Naive thymus-derived CD8-positive, alpha-beta T cell (primary cell): ENCODE measurements at regions not wholly inside any gene's neighbourhood (a gene's known extent, or its start where the extent isn't known, plus 50 kb on each side); places are given as distances from the start of the nearest gene placed in this dataset.
"Not testable (repeated sequence)": the region's sequence is repeated elsewhere in the genome, so short reads cannot be mapped to it uniquely, and the experiment has no call there.

ENCODE experiments used
- ATAC-seq, 2 donors: fragments of 150-1000 bp; cut with Tn5 transposase in 1 of 2; sonication (Bioruptor Pico), chemical (Tn5 transposase) in 1 of 2; 1 replicate in 1 of 2; 2 replicates in 1 of 2; pipeline ENCODE4 v1.10.0; 2021; ENCODE audit warnings: mild to moderate bottlenecking in 2 of 2, moderate library complexity in 2 of 2
- POLR2A ChIA-PET: fragments of 350-600 bp; sonication (Branson Sonifier 250); formaldehyde crosslinking; loops from one replicate; lab custom pipeline; 2021; ENCODE audit warnings: antibody characterized with exemption; lab: Charles Lee
- DNase-seq, 10 donors: peaks; one replicate each; pipeline versions ENCODE4 v3.0.0 to v3.0.0-alpha.2; 2020 to 2022
- H3K27ac Mint-ChIP-seq, 10 donors: one replicate each; pipeline ENCODE4 v1.8.0; 2020 to 2022; ENCODE audit warnings: mild to moderate bottlenecking in 10 of 10, mixed read lengths in 10 of 10, moderate library complexity in 4 of 10, inconsistent platforms in 1 of 10
- H3K27me3 Mint-ChIP-seq, 5 donors: one replicate each; pipeline ENCODE4 v1.8.0; 2021 to 2022; ENCODE audit warnings: mixed read lengths in 5 of 5
- H3K36me3 Mint-ChIP-seq, 3 donors: one replicate each; pipeline ENCODE4 v1.8.0; 2020 to 2022; ENCODE audit warnings: mixed read lengths in 3 of 3, mild to moderate bottlenecking in 2 of 3, inconsistent platforms in 1 of 3
- H3K4me1 Mint-ChIP-seq, 4 donors: one replicate each; pipeline ENCODE4 v1.8.0; 2021 to 2022; ENCODE audit warnings: mixed read lengths in 4 of 4
- H3K4me3 Mint-ChIP-seq, 10 donors: one replicate each; pipeline ENCODE4 v1.8.0; 2020 to 2022; ENCODE audit warnings: mild to moderate bottlenecking in 10 of 10, mixed read lengths in 10 of 10, moderate library complexity in 6 of 10, inconsistent platforms in 1 of 10
- H3K9me3 Mint-ChIP-seq, 9 donors: one replicate each; pipeline ENCODE4 v1.8.0; 2020 to 2022; ENCODE audit warnings: mixed read lengths in 9 of 9, mild to moderate bottlenecking in 3 of 9, inconsistent platforms in 1 of 9, moderate library complexity in 1 of 9

DNA sequence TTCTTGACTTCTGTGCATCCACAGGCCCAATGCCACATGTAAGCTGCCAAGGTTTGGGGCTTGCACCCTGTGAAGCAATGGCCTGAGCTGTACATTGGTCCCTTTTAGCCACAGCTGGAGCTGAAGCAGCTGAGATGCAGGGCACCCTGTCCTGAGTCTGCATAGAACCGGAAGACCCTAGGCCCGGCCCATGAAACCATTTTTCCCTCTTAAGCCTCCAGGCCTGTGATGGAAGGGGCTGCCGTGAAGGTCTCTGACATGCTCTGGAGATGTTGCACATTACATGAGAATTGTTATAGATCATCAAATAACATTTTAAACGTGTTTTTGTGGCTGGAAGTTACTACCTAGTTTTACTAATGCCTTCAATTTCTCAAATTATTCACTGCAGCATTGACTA lies 188.7 kb downstream of the RPAP3 start:
- no peak for DNase-seq
- no peak for ATAC-seq
- Mint-ChIP-seq H3K27ac (no peak overlapping the region), H3K4me1 (no peaks in the 10 kb centered on the region), H3K9me3 (peaks cover 19 to 73% (median 31%) of the 10 kb centered on the region in 9 donors), H3K27me3 (peaks cover 0 to 2% (median 0%) of the 10 kb centered on the region in 5 donors), H3K36me3 (peaks cover 0 to 31% (median 29%) of the 10 kb centered on the region in 3 donors), H3K4me3 (no peak overlapping the region)
- POLR2A ChIA-PET = no interaction called here

DNA sequence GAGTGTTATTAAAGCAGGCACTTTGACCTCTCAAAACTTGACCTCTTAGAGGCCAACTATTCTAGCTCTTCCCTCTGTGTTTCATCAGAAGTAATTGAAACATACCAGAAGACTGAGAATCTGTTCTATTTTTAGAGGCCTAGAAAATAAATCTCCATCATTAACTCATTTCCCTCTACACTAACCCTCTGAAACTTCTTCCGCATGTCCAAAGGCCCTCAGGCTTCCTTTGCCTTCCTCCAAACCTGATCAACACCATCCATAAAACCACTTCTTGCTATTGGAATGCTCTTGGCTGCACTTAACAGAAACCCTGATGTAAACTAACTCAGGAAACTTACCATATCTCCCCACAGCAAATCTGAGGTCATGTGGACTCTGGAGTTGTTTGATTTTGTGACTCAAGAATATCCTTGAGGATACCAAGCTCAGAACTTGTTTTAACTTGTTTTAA lies 196.4 kb downstream of the RPAP3 start:
- DNase-seq (no peak), ATAC-seq (no peak)
- no peaks in the 10 kb centered on the region for H3K27me3 Mint-ChIP-seq
- peaks cover 0 to 14% (median 6%) of the 10 kb centered on the region in 3 donors for H3K36me3 Mint-ChIP-seq
- peak overlapping the region in 2 of 10 donors; percentile 9 to 21 for H3K27ac Mint-ChIP-seq
- POLR2A ChIA-PET = interaction anchor here (0.5 kb wide), 1 partner anchor 473 kb away, joined by 7 read pairs; no protein-coding TSS in a partner anchor
- peaks cover 6 to 31% (median 12%) of the 10 kb centered on the region in 9 donors for H3K9me3 Mint-ChIP-seq
- H3K4me3 Mint-ChIP-seq = no peak overlapping the region
- peaks cover 0 to 2% (median 0%) of the 10 kb centered on the region in 4 donors for H3K4me1 Mint-ChIP-seq

DNA sequence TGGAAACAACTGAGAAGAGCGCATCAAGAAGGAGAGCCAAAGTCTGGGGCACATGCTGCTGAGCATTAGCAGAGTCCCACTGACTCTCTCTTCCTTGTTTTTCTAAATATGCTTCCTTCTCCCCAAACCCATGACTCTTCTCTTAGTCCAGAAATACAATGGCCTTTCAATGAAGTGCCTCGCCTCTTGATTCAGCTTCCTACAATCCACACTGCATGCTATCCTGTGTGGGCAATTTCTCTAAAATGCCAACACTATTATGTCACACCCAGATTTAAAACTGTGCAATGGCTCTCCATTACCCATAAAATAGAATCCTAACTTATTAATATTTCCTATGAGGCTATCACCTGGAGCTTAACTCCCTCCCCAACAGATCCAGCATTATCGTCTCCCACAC lies 198.6 kb downstream of the RPAP3 start:
- H3K4me3 Mint-ChIP-seq = no peak overlapping the region
- DNase-seq (no peak), ATAC-seq (no peak)
- H3K4me1 Mint-ChIP-seq = peaks cover 0 to 2% (median 0%) of the 10 kb centered on the region in 4 donors
- POLR2A ChIA-PET = no interaction called here
- peaks cover 0 to 12% (median 7%) of the 10 kb centered on the region in 9 donors for H3K9me3 Mint-ChIP-seq
- peaks cover 0 to 14% (median 0%) of the 10 kb centered on the region in 3 donors for H3K36me3 Mint-ChIP-seq
- no peak overlapping the region for H3K27ac Mint-ChIP-seq
- no peaks in the 10 kb centered on the region for H3K27me3 Mint-ChIP-seq

DNA sequence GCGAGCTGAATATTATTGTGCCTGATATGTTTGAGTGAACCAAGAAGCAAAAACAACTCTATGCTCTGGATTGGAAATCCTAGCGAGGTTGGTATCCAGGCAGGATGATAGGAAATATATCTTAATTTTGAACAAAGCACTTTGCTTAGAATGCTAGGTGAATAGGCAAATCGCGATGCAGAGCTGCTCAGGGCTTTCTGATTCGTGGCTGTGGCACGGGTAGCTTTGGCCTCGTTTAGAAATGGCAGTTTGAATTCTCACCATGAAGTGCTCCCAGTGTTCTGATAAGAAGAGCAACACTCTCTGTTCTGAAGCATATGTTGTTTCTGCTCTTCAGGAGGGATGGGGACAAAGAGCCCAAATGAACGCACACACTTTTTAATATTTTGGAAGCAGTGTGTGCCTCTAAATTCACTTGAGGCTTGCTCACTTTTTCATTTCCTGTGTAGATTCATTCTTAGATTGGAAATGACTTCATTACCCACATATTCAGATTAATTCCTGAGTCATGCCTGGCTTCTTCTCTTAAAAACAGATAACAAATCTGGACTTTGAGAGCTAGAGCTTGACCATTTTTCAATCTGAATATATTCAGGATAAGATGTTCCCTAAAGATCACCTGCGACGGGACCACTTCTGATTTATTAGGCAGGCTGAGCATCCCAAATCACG lies 200.9 kb downstream of the RPAP3 start:
- H3K4me3 Mint-ChIP-seq = no peak overlapping the region
- peaks cover 0 to 2% (median 0%) of the 10 kb centered on the region in 4 donors for H3K4me1 Mint-ChIP-seq
- H3K9me3 Mint-ChIP-seq = peaks cover 0 to 18% (median 6%) of the 10 kb centered on the region in 9 donors
- no peaks in the 10 kb centered on the region for H3K27me3 Mint-ChIP-seq
- POLR2A ChIA-PET = no interaction called here
- no peak overlapping the region for H3K27ac Mint-ChIP-seq
- DNase-seq (no peak), ATAC-seq (no peak)
- H3K36me3 Mint-ChIP-seq = peaks cover 0 to 6% (median 0%) of the 10 kb centered on the region in 3 donors

DNA sequence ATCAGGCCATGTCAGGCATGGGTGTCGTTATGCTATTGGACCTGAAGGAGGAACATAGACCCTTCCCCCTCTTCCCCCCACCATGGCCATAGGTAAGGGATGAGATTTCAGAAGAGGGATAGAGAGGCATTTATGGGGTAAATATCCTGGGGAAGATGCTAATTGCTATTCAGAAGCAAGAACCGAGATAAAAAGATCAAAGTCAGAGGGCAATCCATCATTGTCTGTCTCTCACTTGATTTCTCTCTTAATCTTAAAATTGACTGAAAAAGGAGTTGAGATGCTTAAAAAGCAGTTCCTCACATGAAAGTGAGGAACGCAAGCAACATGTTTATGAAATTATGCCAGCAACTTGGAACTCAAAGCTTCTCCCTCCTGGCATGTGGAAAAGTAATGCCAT lies 212.0 kb downstream of the RPAP3 start:
- H3K4me1 Mint-ChIP-seq = peaks cover 0 to 1% (median 0%) of the 10 kb centered on the region in 4 donors
- peaks cover 0 to 4% (median 0%) of the 10 kb centered on the region in 5 donors for H3K27me3 Mint-ChIP-seq
- peaks cover 0 to 8% (median 5%) of the 10 kb centered on the region in 3 donors for H3K36me3 Mint-ChIP-seq
- no peak overlapping the region for H3K27ac Mint-ChIP-seq
- no peak overlapping the region for H3K4me3 Mint-ChIP-seq
- DNase-seq (no peak), ATAC-seq (no peak)
- POLR2A ChIA-PET = interaction anchor here (0.6 kb wide), 1 partner anchor 275 kb away, joined by 3 read pairs; no protein-coding TSS in a partner anchor
- peaks cover under 1 to 19% (median 8%) of the 10 kb centered on the region in 9 donors for H3K9me3 Mint-ChIP-seq

DNA sequence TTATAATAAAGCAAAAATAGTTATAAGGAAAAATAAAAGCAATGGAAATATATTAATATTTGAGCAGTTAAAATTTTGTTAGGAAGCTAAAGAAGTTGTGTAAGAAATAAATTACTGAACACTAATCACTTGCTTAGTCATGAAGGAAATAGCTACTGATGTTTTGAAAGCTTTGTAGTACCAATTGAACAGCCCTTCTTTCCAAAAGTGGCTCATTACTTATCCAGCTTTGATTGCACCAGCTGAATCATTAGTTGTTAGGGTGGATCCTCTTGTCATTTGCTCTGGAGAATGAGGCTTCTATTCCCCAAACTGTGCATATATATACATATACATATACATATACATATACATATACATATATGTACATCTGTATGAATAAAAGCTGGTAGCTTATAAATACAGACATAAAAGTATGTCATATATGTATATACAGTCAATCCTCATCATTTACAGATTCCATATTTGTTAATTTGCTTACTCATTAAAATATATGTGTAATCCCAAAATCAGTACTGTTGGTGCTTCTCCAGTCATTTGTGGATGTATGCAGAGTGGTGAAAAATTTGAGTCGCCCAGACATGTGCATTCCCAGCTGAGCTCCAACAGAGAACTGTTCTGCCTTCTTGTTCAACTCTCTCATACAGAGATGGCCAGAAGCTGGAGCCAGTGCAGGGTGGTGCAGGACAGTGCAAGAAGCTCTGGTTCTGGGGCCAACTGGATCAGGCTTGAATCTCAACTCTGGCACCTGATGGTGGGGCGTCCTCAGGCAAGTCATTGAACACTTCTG lies 214.1 kb downstream of the RPAP3 start:
- H3K9me3 Mint-ChIP-seq = peaks cover 0 to 24% (median 17%) of the 10 kb centered on the region in 9 donors
- POLR2A ChIA-PET = no interaction called here

DNA sequence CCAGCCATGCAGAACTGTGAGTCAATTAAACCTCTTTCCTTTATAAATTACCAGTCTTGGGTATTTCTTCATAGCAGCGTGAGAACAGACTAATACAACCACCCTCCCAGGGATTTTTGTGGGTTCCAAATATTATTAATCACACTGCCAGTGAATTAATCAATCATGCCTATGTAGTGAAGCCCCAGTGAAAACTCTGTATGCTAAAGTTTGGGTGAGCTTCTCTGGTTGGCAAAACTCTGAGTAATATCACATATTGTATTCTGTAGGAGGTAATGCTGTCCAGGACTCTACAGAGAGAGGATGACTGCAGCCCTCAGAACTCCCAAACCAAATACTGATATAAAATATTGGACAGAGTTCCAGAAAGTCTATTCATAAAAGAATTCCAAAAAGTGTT lies 216.9 kb downstream of the RPAP3 start:
- POLR2A ChIA-PET = no interaction called here
- no peak for ATAC-seq
- Mint-ChIP-seq H3K9me3 (peaks cover 0 to 39% (median 20%) of the 10 kb centered on the region in 9 donors), H3K4me3 (no peak overlapping the region), H3K4me1 (peaks cover 2 to 9% (median 7%) of the 10 kb centered on the region in 4 donors), H3K27me3 (peaks cover 0 to 10% (median 0%) of the 10 kb centered on the region in 5 donors), H3K36me3 (peaks cover 2 to 27% (median 16%) of the 10 kb centered on the region in 3 donors), H3K27ac (peak overlapping the region in 1 of 10 donors; percentile 19)
- no peak for DNase-seq

More for the DNA sequence above, 214.1 kb downstream of the RPAP3 start:
- ATAC-seq (no peak), DNase-seq (no peak)
- Mint-ChIP-seq H3K27ac (no peak overlapping the region), H3K36me3 (peaks cover 2 to 20% (median 14%) of the 10 kb centered on the region in 3 donors), H3K27me3 (peaks cover 0 to 4% (median 0%) of the 10 kb centered on the region in 5 donors), H3K4me1 (peaks cover 2 to 9% (median 7%) of the 10 kb centered on the region in 4 donors), H3K4me3 (no peak overlapping the region)

DNA sequence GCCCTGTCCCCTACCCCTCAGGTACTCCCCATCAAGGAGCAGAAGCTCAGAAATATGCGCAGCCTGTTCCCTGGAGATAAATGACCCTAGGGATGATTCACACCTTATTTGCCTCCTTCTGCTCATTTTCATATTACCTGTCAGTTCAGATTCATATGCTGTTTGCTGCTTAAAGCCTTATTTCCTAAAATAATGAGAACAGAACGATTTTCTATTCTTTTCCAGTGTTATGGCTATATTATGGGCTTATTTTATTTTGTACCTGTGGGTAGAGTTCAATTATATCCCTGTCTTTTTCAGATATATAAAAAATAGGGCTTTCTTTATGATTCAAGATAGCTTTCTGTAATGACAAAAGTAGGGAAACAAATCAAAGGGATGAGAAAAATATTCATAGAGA lies 224.8 kb downstream of the RPAP3 start:
- Mint-ChIP-seq H3K9me3 (peaks cover 7 to 33% (median 22%) of the 10 kb centered on the region in 9 donors), H3K4me3 (no peak overlapping the region), H3K27me3 (peaks cover 0 to 17% (median 0%) of the 10 kb centered on the region in 5 donors), H3K27ac (no peak overlapping the region), H3K4me1 (no peaks in the 10 kb centered on the region), H3K36me3 (peaks cover 0 to 22% (median 20%) of the 10 kb centered on the region in 3 donors)
- ATAC-seq (no peak), DNase-seq (no peak)
- POLR2A ChIA-PET = no interaction called here

DNA sequence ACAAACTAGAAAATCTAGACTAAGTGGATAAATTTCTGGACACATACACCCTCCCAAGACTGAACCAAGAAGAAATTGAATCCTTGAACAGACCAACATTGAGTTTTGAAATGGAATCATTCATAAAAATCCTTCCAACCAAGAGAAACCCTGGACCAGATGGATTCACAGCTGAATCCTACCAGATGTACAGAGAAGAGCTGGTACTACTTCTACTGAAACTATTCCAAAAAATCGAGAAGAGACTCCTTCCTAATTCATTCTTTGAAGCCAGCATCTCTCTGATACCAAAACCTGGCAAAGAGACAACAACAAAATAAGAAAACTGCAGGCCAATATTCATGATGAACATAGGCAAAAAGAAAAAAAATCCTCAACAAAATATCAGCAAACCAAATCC lies 227.4 kb downstream of the RPAP3 start:
- H3K9me3 Mint-ChIP-seq = peaks cover 8 to 49% (median 30%) of the 10 kb centered on the region in 9 donors
- DNase-seq = no peak
- POLR2A ChIA-PET = no interaction called here
- peaks cover 0 to 9% (median 0%) of the 10 kb centered on the region in 5 donors for H3K27me3 Mint-ChIP-seq
- H3K27ac Mint-ChIP-seq = no peak overlapping the region
- no peaks in the 10 kb centered on the region for H3K4me1 Mint-ChIP-seq
- peaks cover 0 to 27% (median 17%) of the 10 kb centered on the region in 3 donors for H3K36me3 Mint-ChIP-seq
- ATAC-seq = no peak
- H3K4me3 Mint-ChIP-seq = no peak overlapping the region

DNA sequence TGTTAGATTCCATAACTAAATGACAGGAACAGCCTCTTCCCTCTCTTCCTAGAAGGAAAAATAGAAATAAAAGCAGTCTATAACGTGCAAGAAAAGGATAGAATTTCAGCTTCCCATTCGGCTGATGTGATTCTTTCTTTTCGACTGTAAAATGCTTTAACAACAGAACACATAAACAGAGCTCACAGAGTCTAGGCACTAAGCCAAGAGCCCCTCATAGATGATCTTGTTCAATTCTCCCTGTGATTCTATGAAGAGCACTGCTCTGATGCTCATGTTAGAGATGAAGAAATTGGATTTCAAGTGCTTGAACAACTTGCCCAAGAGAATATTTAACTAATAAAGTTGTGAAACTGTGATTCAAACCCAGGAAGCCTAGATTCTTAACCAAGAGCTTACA lies 232.7 kb downstream of the RPAP3 start:
- no peak for ATAC-seq
- POLR2A ChIA-PET = no interaction called here
- peaks cover 0 to 1% (median 0%) of the 10 kb centered on the region in 5 donors for H3K27me3 Mint-ChIP-seq

DNA sequence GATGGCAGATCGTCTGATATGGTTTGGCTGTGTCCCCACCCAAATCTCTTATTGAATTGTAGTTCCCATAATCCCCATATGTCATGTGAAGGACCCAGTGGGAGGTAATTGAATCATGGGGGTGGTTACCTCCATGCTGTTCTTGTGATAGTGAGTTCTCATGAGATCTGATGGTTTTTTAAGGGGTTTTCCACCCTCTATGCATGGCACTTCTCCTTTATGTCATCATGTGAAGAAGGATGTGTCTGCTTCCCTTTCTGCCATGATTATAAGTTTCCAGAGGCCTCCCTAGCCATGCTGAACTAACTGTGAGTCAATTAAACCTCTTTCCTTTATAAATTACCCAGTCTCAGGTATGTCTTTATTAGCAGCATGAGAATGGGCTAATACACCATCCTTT lies 235.5 kb downstream of the RPAP3 start:
- H3K27ac Mint-ChIP-seq, ATAC-seq, POLR2A ChIA-PET, H3K4me3 Mint-ChIP-seq, H3K4me1 Mint-ChIP-seq, H3K36me3 Mint-ChIP-seq, DNase-seq, H3K27me3 Mint-ChIP-seq: not testable (repeated sequence)
- peaks cover 0 to 19% (median 4%) of the 10 kb centered on the region in 9 donors for H3K9me3 Mint-ChIP-seq

More for the DNA sequence above, 232.7 kb downstream of the RPAP3 start:
- no peak for DNase-seq
- Mint-ChIP-seq H3K27ac (no peak overlapping the region), H3K36me3 (peaks cover 0 to 27% (median 22%) of the 10 kb centered on the region in 3 donors), H3K4me3 (no peak overlapping the region), H3K4me1 (no peaks in the 10 kb centered on the region), H3K9me3 (peaks cover 5 to 46% (median 25%) of the 10 kb centered on the region in 9 donors)

DNA sequence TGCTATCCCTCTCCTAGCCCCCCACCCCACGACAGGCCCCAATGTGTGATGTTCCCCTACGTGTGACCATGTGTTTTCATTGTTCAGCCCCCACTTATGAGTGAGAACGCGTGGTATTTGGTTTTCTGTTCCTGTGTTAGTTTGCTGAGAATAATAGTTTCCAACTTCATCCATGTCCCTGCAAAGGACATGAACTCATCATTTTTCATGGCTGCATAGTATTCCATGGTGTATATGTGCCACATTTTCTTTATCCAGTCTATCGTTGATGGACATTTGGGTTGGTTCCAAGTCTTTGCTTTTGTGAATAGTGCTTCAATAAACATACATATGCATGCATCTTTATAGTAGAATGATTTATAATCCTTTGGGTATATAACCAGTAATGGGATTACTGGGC lies 241.9 kb downstream of the RPAP3 start:
- H3K27ac Mint-ChIP-seq, H3K27me3 Mint-ChIP-seq, DNase-seq, H3K4me3 Mint-ChIP-seq, POLR2A ChIA-PET, H3K4me1 Mint-ChIP-seq, ATAC-seq: not testable (repeated sequence)
- Mint-ChIP-seq H3K36me3 (peaks cover 0 to 25% (median 10%) of the 10 kb centered on the region in 3 donors), H3K9me3 (peaks cover 0 to 38% (median 15%) of the 10 kb centered on the region in 9 donors)
